ENCODE measurements at regions not wholly inside any gene's neighbourhood (a gene's known extent, or its start where the extent isn't known, plus 50 kb on each side); places are given as distances from the start of the nearest gene placed in this dataset.

GRCh38 chr3:17800232-17800631 is 57.8 kb upstream of the TBC1D5 start:
- Histone ChIP-seq H3K27me3 (ENCODE audit: control insufficient read depth, extremely low read depth, insufficient read depth, low read length) (no peaks in the 10 kb centered on the region), H3K4me1 (ENCODE audit: control insufficient read depth, extremely low read depth, insufficient read depth, low read length) (no peaks in the 10 kb centered on the region), H3K4me2 (ENCODE audit: control insufficient read depth, extremely low read depth, insufficient read depth, low read depth, low read length) (no peak overlapping the region), H4K20me1 (ENCODE audit: control insufficient read depth, extremely low read depth, insufficient read depth, low read length) (no peaks in the 10 kb centered on the region), H3K9me3 (ENCODE audit: control insufficient read depth, low read depth, low read length) (no peaks in the 10 kb centered on the region), H3K4me3 (ENCODE audit: control insufficient read depth in 2 of 3, extremely low read depth in 1 of 3, insufficient read depth in 2 of 3, low read depth in 1 of 3, low read length in 3 of 3) (no peak overlapping the region), H2AFZ (ENCODE audit: control insufficient read depth, low read length) (no peak overlapping the region), H3K9me1 (ENCODE audit: control insufficient read depth, extremely low read depth, insufficient read depth, low read length) (no peaks in the 10 kb centered on the region), H3K36me3 (ENCODE audit: control insufficient read depth in 2 of 2, extremely low read depth in 1 of 2, insufficient read depth in 2 of 2, low read length in 2 of 2) (no peaks in the 10 kb centered on the region), H3K9ac (ENCODE audit: control insufficient read depth, extremely low read depth, insufficient read depth, low read length) (no peak overlapping the region), H3K27ac (ENCODE audit: control insufficient read depth, insufficient read depth, low read length) (no peak overlapping the region), H3K79me2 (ENCODE audit: control insufficient read depth, insufficient read depth, low read length) (no peaks in the 10 kb centered on the region)
- no peak for DNase-seq (ENCODE audit: low read depth, low spot score)
- dilution Hi-C loops (cut with MboI; ENCODE audit: extremely low pct_ligation_motif_present, low sequenced_read_pairs), result no loop called here
- no peak for TF ChIP-seq CTCF (optimal IDR thresholded peaks at IDR 0.05 in 1 of 3, IDR thresholded peaks at IDR 0.05 in 1 of 3, conservative IDR thresholded peaks at IDR 0.05 in 1 of 3; ENCODE audit: extremely low read depth in 1 of 3, insufficient read depth in 2 of 3, low read length in 3 of 3)
- no peak for FAIRE-seq

GRCh38 chr3:17799312-17799711 is 56.9 kb upstream of the TBC1D5 start:
- Histone ChIP-seq H2AFZ (ENCODE audit: control insufficient read depth, low read length) (no peak overlapping the region), H3K4me1 (ENCODE audit: control insufficient read depth, extremely low read depth, insufficient read depth, low read length) (no peaks in the 10 kb centered on the region), H4K20me1 (ENCODE audit: control insufficient read depth, extremely low read depth, insufficient read depth, low read length) (no peaks in the 10 kb centered on the region), H3K4me2 (ENCODE audit: control insufficient read depth, extremely low read depth, insufficient read depth, low read depth, low read length) (no peak overlapping the region), H3K9me1 (ENCODE audit: control insufficient read depth, extremely low read depth, insufficient read depth, low read length) (no peaks in the 10 kb centered on the region), H3K27ac (ENCODE audit: control insufficient read depth, insufficient read depth, low read length) (no peak overlapping the region), H3K9ac (ENCODE audit: control insufficient read depth, extremely low read depth, insufficient read depth, low read length) (no peak overlapping the region), H3K79me2 (ENCODE audit: control insufficient read depth, insufficient read depth, low read length) (no peaks in the 10 kb centered on the region), H3K27me3 (ENCODE audit: control insufficient read depth, extremely low read depth, insufficient read depth, low read length) (no peaks in the 10 kb centered on the region), H3K9me3 (ENCODE audit: control insufficient read depth, low read depth, low read length) (no peaks in the 10 kb centered on the region), H3K4me3 (ENCODE audit: control insufficient read depth in 2 of 3, extremely low read depth in 1 of 3, insufficient read depth in 2 of 3, low read depth in 1 of 3, low read length in 3 of 3) (no peak overlapping the region), H3K36me3 (ENCODE audit: control insufficient read depth in 2 of 2, extremely low read depth in 1 of 2, insufficient read depth in 2 of 2, low read length in 2 of 2) (no peaks in the 10 kb centered on the region)
- DNase-seq (ENCODE audit: low read depth, low spot score) (no peak), FAIRE-seq (no peak)
- TF ChIP-seq EZH2 (IDR thresholded peaks at IDR 0.05; ENCODE audit: low read length) (no peak), CTCF (optimal IDR thresholded peaks at IDR 0.05 in 1 of 3, IDR thresholded peaks at IDR 0.05 in 1 of 3, conservative IDR thresholded peaks at IDR 0.05 in 1 of 3; ENCODE audit: extremely low read depth in 1 of 3, insufficient read depth in 2 of 3, low read length in 3 of 3) (no peak)
- dilution Hi-C loops (cut with MboI; ENCODE audit: extremely low pct_ligation_motif_present, low sequenced_read_pairs), result no loop called here
